AG09309 (cell line): ENCODE measurements at regions not wholly inside any gene's neighbourhood (a gene's known extent, or its start where the extent isn't known, plus 50 kb on each side); places are given as distances from the start of the nearest gene placed in this dataset.
"Not testable (repeated sequence)": the region's sequence is repeated elsewhere in the genome, so short reads cannot be mapped to it uniquely, and the experiment has no call there.

Experiments used
- DNase-seq: peaks from one replicate; pipeline ENCODE4 v3.0.0-alpha.2; 2010; ENCODE audit warnings: low read depth
- H3K4me3 ChIP-seq: 2 replicates; pipeline ENCODE4 v1.5.1; 2011; ENCODE audit warnings: mild to moderate bottlenecking, low read depth, low read length, moderate library complexity; ENCODE audit not compliant: control insufficient read depth
- CTCF ChIP-seq: IDR thresholded peaks from 2 replicates; pipeline ENCODE4 v1.5.1; 2011; ENCODE audit warnings: mild to moderate bottlenecking, low read depth, low read length, inconsistent platforms; ENCODE audit not compliant: insufficient read depth, control insufficient read depth; ENCODE audit errors: missing control alignments

GRCh38 chr3:5045961-5046360 is 66.7 kb downstream of the BHLHE40 start:
- no peak for DNase-seq
- H3K4me3 ChIP-seq: no peak overlapping the region
- TF ChIP-seq CTCF: no peak

GRCh38 chr3:5047764-5048419 is 68.7 kb downstream of the BHLHE40 start:
- TF ChIP-seq CTCF: no peak
- DNase-seq: no peak
- no peak overlapping the region for H3K4me3 ChIP-seq

GRCh38 chr3:5051772-5052171 is 70.3 kb upstream of the ARL8B start:
- H3K4me3 ChIP-seq: no peak overlapping the region
- no peak for TF ChIP-seq CTCF
- DNase-seq: no peak

- H3K4me3 ChIP-seq: no peak overlapping the region
- no peak for TF ChIP-seq CTCF
- DNase-seq: no peak
Observed at GRCh38 chr3:5052247-5052646, 69.8 kb upstream of the ARL8B start.

- peak; percentile 59 for DNase-seq
- TF ChIP-seq CTCF: no peak
- no peak overlapping the region for H3K4me3 ChIP-seq
Observed at GRCh38 chr3:5053021-5053831, 68.9 kb upstream of the ARL8B start.

- DNase-seq: no peak
- TF ChIP-seq CTCF: no peak
- no peak overlapping the region for H3K4me3 ChIP-seq
Observed at GRCh38 chr3:5054098-5054497, 68.0 kb upstream of the ARL8B start.

- DNase-seq, H3K4me3 ChIP-seq: not testable (repeated sequence)
Observed at GRCh38 chr3:5054579-5054978, 67.5 kb upstream of the ARL8B start.
